CD14-positive monocyte (primary cell): ENCODE measurements at regions not wholly inside any gene's neighbourhood (a gene's known extent, or its start where the extent isn't known, plus 50 kb on each side); places are given as distances from the start of the nearest gene placed in this dataset.

Experiments
- DNase-seq, 3 donors: peaks; one replicate each; pipeline ENCODE4 v3.0.0-alpha.2; 2011 to 2022
- H2AFZ ChIP-seq: 2 replicates; pipeline ENCODE4 v1.6.0; 2012; ENCODE audit warnings: mild to moderate bottlenecking, low read depth, low read length, inconsistent platforms; ENCODE audit not compliant: insufficient read depth, poor library complexity, severe bottlenecking
- H3K27ac ChIP-seq, 2 donors: 1 replicate in 1 of 2; 2 replicates in 1 of 2; pipeline ENCODE4 v1.5.1; 2012 to 2013; ENCODE audit warnings: low read length in 2 of 2, control low read depth in 1 of 2, inconsistent platforms in 1 of 2, low read depth in 1 of 2, mild to moderate bottlenecking in 1 of 2
- H3K27me3 ChIP-seq, 2 donors: one replicate each; pipeline versions ENCODE4 v1.6.0 to v1.6.1; 2011 to 2013; ENCODE audit warnings: low read length in 2 of 2; ENCODE audit not compliant: control insufficient read depth in 2 of 2, insufficient read depth in 2 of 2
- H3K36me3 ChIP-seq, 2 donors: replicated peaks in 1 of 2; 1 replicate in 1 of 2; 2 replicates in 1 of 2; pipeline versions ENCODE4 v1.5.1 to v1.6.1; 2012 to 2013; ENCODE audit warnings: low read length in 2 of 2, control low read depth in 1 of 2, inconsistent platforms in 1 of 2, mild to moderate bottlenecking in 1 of 2; ENCODE audit not compliant: insufficient read depth in 2 of 2, control insufficient read depth in 1 of 2
- H3K4me1 ChIP-seq, 2 donors: 1 replicate in 1 of 2; 2 replicates in 1 of 2; pipeline versions ENCODE4 v1.5.1 to v1.6.1; 2012 to 2013; ENCODE audit warnings: low read length in 2 of 2, control low read depth in 1 of 2, inconsistent platforms in 1 of 2, mild to moderate bottlenecking in 1 of 2, moderate library complexity in 1 of 2; ENCODE audit not compliant: insufficient read depth in 2 of 2, control insufficient read depth in 1 of 2
- H3K4me2 ChIP-seq: replicated peaks from 2 replicates; pipeline ENCODE3; 2012; ENCODE audit warnings: low read length, moderate library complexity, mild to moderate bottlenecking; ENCODE audit not compliant: poor library complexity, severe bottlenecking; ENCODE audit errors: extremely low read depth
- H3K4me3 ChIP-seq, 3 experiments: fragments of 200-600 bp in 1 of 3; sonication (generic) in 1 of 3; replicated peaks in 1 of 3; 1 replicate in 2 of 3; 2 replicates in 1 of 3; pipeline ENCODE4 v1.5.1; 2011 to 2013; ENCODE audit warnings: low read length in 3 of 3, mild to moderate bottlenecking in 3 of 3, control low read depth in 2 of 3, low read depth in 2 of 3, inconsistent platforms in 1 of 3, moderate library complexity in 1 of 3
- H3K79me2 ChIP-seq: 2 replicates; pipeline ENCODE4 v1.6.0; 2012; ENCODE audit warnings: mild to moderate bottlenecking, control low read depth, inconsistent platforms, low read length, moderate library complexity; ENCODE audit not compliant: insufficient read depth
- H3K9ac ChIP-seq: 2 replicates; pipeline ENCODE4 v1.6.0; 2017; ENCODE audit warnings: low read length, mild to moderate bottlenecking; ENCODE audit not compliant: insufficient read depth, poor library complexity, severe bottlenecking
- H3K9me3 ChIP-seq, 2 donors: replicated peaks in 1 of 2; 1 replicate in 1 of 2; 2 replicates in 1 of 2; pipeline versions ENCODE4 v1.5.1 to v1.6.1; 2012 to 2013; ENCODE audit warnings: low read length in 2 of 2, control low read depth in 1 of 2; ENCODE audit not compliant: control insufficient read depth in 1 of 2, insufficient read depth in 1 of 2
- H4K20me1 ChIP-seq: 2 replicates; pipeline ENCODE4 v1.6.0; 2012; ENCODE audit warnings: mild to moderate bottlenecking, low read length, control low read depth, moderate library complexity; ENCODE audit not compliant: insufficient read depth
- H3K27ac Mint-ChIP-seq, 7 donors: one replicate each; pipeline ENCODE4 v1.8.0; 2020; ENCODE audit warnings: mild to moderate bottlenecking in 7 of 7, mixed read lengths in 7 of 7, moderate library complexity in 6 of 7, inconsistent platforms in 2 of 7
- H3K27me3 Mint-ChIP-seq, 3 donors: one replicate each; pipeline ENCODE4 v1.8.0; 2021 to 2022; ENCODE audit warnings: low read depth in 3 of 3, mild to moderate bottlenecking in 3 of 3, mixed read lengths in 3 of 3, moderate library complexity in 3 of 3, inconsistent platforms in 1 of 3
- H3K36me3 Mint-ChIP-seq, 2 donors: one replicate each; pipeline ENCODE4 v1.8.0; 2020; ENCODE audit warnings: mixed read lengths in 2 of 2, inconsistent platforms in 1 of 2, mild to moderate bottlenecking in 1 of 2
- H3K4me1 Mint-ChIP-seq: one replicate; pipeline ENCODE4 v1.8.0; 2020; ENCODE audit warnings: mild to moderate bottlenecking, mixed read lengths
- H3K4me3 Mint-ChIP-seq, 2 donors: one replicate each; pipeline ENCODE4 v1.8.0; 2020; ENCODE audit warnings: mild to moderate bottlenecking in 2 of 2, mixed read lengths in 2 of 2, moderate library complexity in 1 of 2
- H3K9me3 Mint-ChIP-seq, 7 donors: one replicate each; pipeline ENCODE4 v1.8.0; 2020 to 2022; ENCODE audit warnings: mixed read lengths in 7 of 7, mild to moderate bottlenecking in 6 of 7, moderate library complexity in 6 of 7, inconsistent platforms in 2 of 7
- WGBS: methylation state at CpG from one replicate; pipeline ENCODE4 v1.1.5; 2013; ENCODE audit warnings: missing lambda C conversion rate; ENCODE audit not compliant: insufficient coverage; 5-methylcytosine and 5-hydroxymethylcytosine counted together
- intact Hi-C, 2 donors: fragments of 100-400 bp; cut with micrococcal nuclease; formaldehyde crosslinking; loops; one replicate each; pipeline versions ENCODE4 v1.15.0 to v1.15.1; 2023
- TF ChIP-seq, protein P1 (sequence below): fragments of 200-600 bp; IDR thresholded peaks from one replicate; pipeline ENCODE4 v1.8.0; 2022; ENCODE audit warnings: antibody characterized with exemption, mild to moderate bottlenecking

DNA sequence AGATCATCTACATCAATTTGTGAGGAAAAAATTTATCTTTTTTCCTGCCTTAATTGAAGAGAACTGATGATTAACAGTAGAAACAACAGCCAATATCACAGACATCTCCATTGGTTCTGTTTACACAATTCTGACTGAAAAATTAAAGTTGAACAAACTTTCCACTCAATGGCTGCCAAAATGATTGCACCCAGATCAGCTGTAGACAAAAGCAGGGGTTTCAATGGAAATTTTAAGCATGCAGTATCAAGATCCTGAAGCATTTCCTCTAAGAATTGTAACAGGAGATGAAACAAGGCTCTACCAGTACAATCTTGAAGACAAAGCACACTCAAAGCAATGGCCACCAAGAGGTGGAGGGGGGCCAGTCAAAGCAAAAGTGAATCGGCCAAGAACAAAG lies 231.6 kb upstream of the KRR1 start:
- no peaks in the 10 kb centered on the region for H3K4me1 ChIP-seq
- Mint-ChIP-seq H3K4me3 (no peak overlapping the region), H3K36me3 (no peaks in the 10 kb centered on the region), H3K4me1 (no peaks in the 10 kb centered on the region), H3K27me3 (peaks cover 2 to 3% (median 2%) of the 10 kb centered on the region in 3 donors), H3K9me3 (peaks cover 0 to 3% (median 0%) of the 10 kb centered on the region in 7 donors), H3K27ac (no peak overlapping the region)
- DNase-seq, result no peak
- TF ChIP-seq, protein P1, sequence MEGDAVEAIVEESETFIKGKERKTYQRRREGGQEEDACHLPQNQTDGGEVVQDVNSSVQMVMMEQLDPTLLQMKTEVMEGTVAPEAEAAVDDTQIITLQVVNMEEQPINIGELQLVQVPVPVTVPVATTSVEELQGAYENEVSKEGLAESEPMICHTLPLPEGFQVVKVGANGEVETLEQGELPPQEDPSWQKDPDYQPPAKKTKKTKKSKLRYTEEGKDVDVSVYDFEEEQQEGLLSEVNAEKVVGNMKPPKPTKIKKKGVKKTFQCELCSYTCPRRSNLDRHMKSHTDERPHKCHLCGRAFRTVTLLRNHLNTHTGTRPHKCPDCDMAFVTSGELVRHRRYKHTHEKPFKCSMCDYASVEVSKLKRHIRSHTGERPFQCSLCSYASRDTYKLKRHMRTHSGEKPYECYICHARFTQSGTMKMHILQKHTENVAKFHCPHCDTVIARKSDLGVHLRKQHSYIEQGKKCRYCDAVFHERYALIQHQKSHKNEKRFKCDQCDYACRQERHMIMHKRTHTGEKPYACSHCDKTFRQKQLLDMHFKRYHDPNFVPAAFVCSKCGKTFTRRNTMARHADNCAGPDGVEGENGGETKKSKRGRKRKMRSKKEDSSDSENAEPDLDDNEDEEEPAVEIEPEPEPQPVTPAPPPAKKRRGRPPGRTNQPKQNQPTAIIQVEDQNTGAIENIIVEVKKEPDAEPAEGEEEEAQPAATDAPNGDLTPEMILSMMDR, result no peak
- intact Hi-C loops, result no loop called here
- no CpG with 5 or more reads among the region's 1 CpG for WGBS
- H3K27ac ChIP-seq, result no peak overlapping the region
- no peaks in the 10 kb centered on the region for H3K27me3 ChIP-seq
- H3K79me2 ChIP-seq, result no peaks in the 10 kb centered on the region
- no peak overlapping the region for H3K4me2 ChIP-seq
- H4K20me1 ChIP-seq, result no peaks in the 10 kb centered on the region
- H2AFZ ChIP-seq, result no peak overlapping the region
- no peaks in the 10 kb centered on the region for H3K36me3 ChIP-seq
- no peaks in the 10 kb centered on the region for H3K9me3 ChIP-seq
- H3K4me3 ChIP-seq, result no peak overlapping the region
- H3K9ac ChIP-seq, result no peak overlapping the region

DNA sequence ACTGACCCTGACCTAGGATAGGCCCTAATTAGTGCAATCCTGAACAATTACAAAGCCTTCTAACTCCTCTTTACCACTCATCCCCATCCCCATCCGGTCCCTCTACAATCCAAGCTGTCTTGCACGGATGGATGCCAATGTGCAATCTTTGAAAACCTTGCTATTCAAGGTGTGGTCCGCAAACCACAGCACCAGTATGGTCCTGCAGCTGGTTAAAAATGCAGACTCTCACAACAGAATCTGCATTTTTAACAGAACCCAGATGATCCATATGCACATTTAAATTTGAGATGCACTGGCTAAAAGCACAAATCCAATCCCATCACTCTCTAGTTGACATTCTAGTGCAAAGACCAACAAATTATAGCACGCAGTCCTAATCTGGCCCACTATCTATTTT lies 230.6 kb upstream of the KRR1 start:
- DNase-seq, result no peak
- Mint-ChIP-seq H3K9me3 (peaks cover 0 to 4% (median 0%) of the 10 kb centered on the region in 7 donors), H3K36me3 (no peaks in the 10 kb centered on the region), H3K4me1 (no peaks in the 10 kb centered on the region), H3K27me3 (peaks cover 2 to 3% (median 2%) of the 10 kb centered on the region in 3 donors), H3K4me3 (no peak overlapping the region), H3K27ac (no peak overlapping the region)
- no peaks in the 10 kb centered on the region for H3K4me1 ChIP-seq
- 88% methylated on average over 3 of the region's 4 CpGs for WGBS
- H2AFZ ChIP-seq, result no peak overlapping the region
- H3K4me2 ChIP-seq, result no peak overlapping the region
- no peaks in the 10 kb centered on the region for H3K9me3 ChIP-seq
- H3K4me3 ChIP-seq, result no peak overlapping the region
- no peaks in the 10 kb centered on the region for H3K36me3 ChIP-seq
- H3K9ac ChIP-seq, result no peak overlapping the region
- no peaks in the 10 kb centered on the region for H3K27me3 ChIP-seq
- H3K79me2 ChIP-seq, result no peaks in the 10 kb centered on the region
- H3K27ac ChIP-seq, result no peak overlapping the region
- TF ChIP-seq, protein P1, result no peak
- intact Hi-C loops, result no loop called here
- H4K20me1 ChIP-seq, result no peaks in the 10 kb centered on the region
